B cell (primary cell): ENCODE measurements at regions not wholly inside any gene's neighbourhood (a gene's known extent, or its start where the extent isn't known, plus 50 kb on each side); places are given as distances from the start of the nearest gene placed in this dataset.

ENCODE experiments used
- CTCF ChIP-seq: fragments of 200-600 bp; IDR thresholded peaks from one replicate; pipeline ENCODE4 v1.8.0; 2022; ENCODE audit warnings: antibody characterized with exemption, mild to moderate bottlenecking
- EZH2 ChIP-seq: IDR thresholded peaks from 2 replicates; pipeline ENCODE4 v1.6.1; 2012; ENCODE audit warnings: borderline replicate concordance, low read depth, mild to moderate bottlenecking, moderate library complexity, low read length; ENCODE audit not compliant: insufficient read depth, poor library complexity, severe bottlenecking

GRCh38 chr3:118504906-118505305 lies 529.7 kb downstream of the IGSF11 start:
- TF ChIP-seq EZH2 = no peak
- no peak for TF ChIP-seq CTCF
